ENCODE measurements at regions not wholly inside any gene's neighbourhood (a gene's known extent, or its start where the extent isn't known, plus 50 kb on each side); places are given as distances from the start of the nearest gene placed in this dataset.

GRCh38 chr2:6452702-6453481 lies 412.8 kb downstream of the CMPK2 start:
- DNase-seq, result no peak
- Histone ChIP-seq H3K4me3 (no peak overlapping the region), H3K4me1 (no peaks in the 10 kb centered on the region), H3K36me3 (no peaks in the 10 kb centered on the region), H3K9me3 (no peaks in the 10 kb centered on the region), H3K27me3 (no peaks in the 10 kb centered on the region), H3K27ac (no peak overlapping the region)
- intact Hi-C loops (cut with DNase I), result no loop called here
- WGBS, 2 donors, result 73 to 87% methylated on average over 4 of the region's 4 CpGs
- no peak for TF ChIP-seq POLR2A (IDR thresholded peaks at IDR 0.05)
- no peak for TF ChIP-seq CTCF (IDR thresholded peaks at IDR 0.05)

GRCh38 chr2:6454286-6454990 lies 411.3 kb downstream of the CMPK2 start:
- intact Hi-C loops (cut with DNase I), result no loop called here
- WGBS, 2 donors, result 55 to 70% methylated on average over 1 of the region's 1 CpG
- peaks cover 0 to 5% (median 0%) of the 10 kb centered on the region in 3 donors for H3K9me3 ChIP-seq
- DNase-seq, result no peak
- H3K36me3 ChIP-seq, result no peaks in the 10 kb centered on the region
- H3K4me3 ChIP-seq, result no peak overlapping the region
- no peaks in the 10 kb centered on the region for H3K27me3 ChIP-seq
- TF ChIP-seq POLR2A (IDR thresholded peaks at IDR 0.05), result no peak
- no peak for TF ChIP-seq CTCF (IDR thresholded peaks at IDR 0.05)
- H3K4me1 ChIP-seq, result no peaks in the 10 kb centered on the region
- no peak overlapping the region for H3K27ac ChIP-seq

GRCh38 chr2:6459138-6459537 lies 406.6 kb downstream of the CMPK2 start:
- H3K36me3 ChIP-seq, result no peaks in the 10 kb centered on the region
- TF ChIP-seq CTCF (IDR thresholded peaks at IDR 0.05) (no peak), POLR2A (IDR thresholded peaks at IDR 0.05) (no peak)
- no peaks in the 10 kb centered on the region for H3K27me3 ChIP-seq
- H3K9me3 ChIP-seq, result peaks cover 0 to 5% (median 0%) of the 10 kb centered on the region in 3 donors
- no peak overlapping the region for H3K4me3 ChIP-seq
- WGBS, 2 donors, result no CpG with 5 or more reads among the region's 13 CpGs
- H3K4me1 ChIP-seq, result no peaks in the 10 kb centered on the region
- intact Hi-C loops (cut with DNase I), result no loop called here
- DNase-seq, result no peak
- H3K27ac ChIP-seq, result no peak overlapping the region

- Histone ChIP-seq H3K27me3 (no peaks in the 10 kb centered on the region), H3K4me1 (no peaks in the 10 kb centered on the region), H3K36me3 (no peaks in the 10 kb centered on the region), H3K27ac (no peak overlapping the region), H3K9me3 (no peaks in the 10 kb centered on the region), H3K4me3 (no peak overlapping the region)
- 25 to 63% methylated on average over 1 of the region's 1 CpG for WGBS, 2 donors
- TF ChIP-seq CTCF (IDR thresholded peaks at IDR 0.05) (no peak), POLR2A (IDR thresholded peaks at IDR 0.05) (no peak)
- DNase-seq, result no peak
- intact Hi-C loops (cut with DNase I), result no loop called here
These were observed 395.2 kb downstream of the CMPK2 start for GRCh38 chr2:6470518-6470917.

- Histone ChIP-seq H3K27ac (no peak overlapping the region), H3K27me3 (no peaks in the 10 kb centered on the region), H3K4me1 (no peaks in the 10 kb centered on the region), H3K36me3 (no peaks in the 10 kb centered on the region), H3K9me3 (no peaks in the 10 kb centered on the region), H3K4me3 (no peak overlapping the region)
- intact Hi-C loops (cut with DNase I), result no loop called here
- TF ChIP-seq POLR2A (IDR thresholded peaks at IDR 0.05) (no peak), CTCF (IDR thresholded peaks at IDR 0.05) (no peak)
- WGBS, 2 donors, result 62 to 88% methylated on average over 4 of the region's 4 CpGs
- DNase-seq, result no peak
These were observed 394.3 kb downstream of the CMPK2 start for GRCh38 chr2:6471419-6471818.

Data from esophagus squamous epithelium (tissue), 5 donors.